DMS79 treated with DMSO at 0.1 percent for 48 hours (cell line): ENCODE measurements at regions not wholly inside any gene's neighbourhood (a gene's known extent, or its start where the extent isn't known, plus 50 kb on each side); places are given as distances from the start of the nearest gene placed in this dataset.
"Not testable (repeated sequence)": the region's sequence is repeated elsewhere in the genome, so short reads cannot be mapped to it uniquely, and the experiment has no call there.

Source experiments
- DNase-seq: peaks from one replicate; lab custom pipeline; 2025; lab: John Stamatoyannopoulos, UW

DNA sequence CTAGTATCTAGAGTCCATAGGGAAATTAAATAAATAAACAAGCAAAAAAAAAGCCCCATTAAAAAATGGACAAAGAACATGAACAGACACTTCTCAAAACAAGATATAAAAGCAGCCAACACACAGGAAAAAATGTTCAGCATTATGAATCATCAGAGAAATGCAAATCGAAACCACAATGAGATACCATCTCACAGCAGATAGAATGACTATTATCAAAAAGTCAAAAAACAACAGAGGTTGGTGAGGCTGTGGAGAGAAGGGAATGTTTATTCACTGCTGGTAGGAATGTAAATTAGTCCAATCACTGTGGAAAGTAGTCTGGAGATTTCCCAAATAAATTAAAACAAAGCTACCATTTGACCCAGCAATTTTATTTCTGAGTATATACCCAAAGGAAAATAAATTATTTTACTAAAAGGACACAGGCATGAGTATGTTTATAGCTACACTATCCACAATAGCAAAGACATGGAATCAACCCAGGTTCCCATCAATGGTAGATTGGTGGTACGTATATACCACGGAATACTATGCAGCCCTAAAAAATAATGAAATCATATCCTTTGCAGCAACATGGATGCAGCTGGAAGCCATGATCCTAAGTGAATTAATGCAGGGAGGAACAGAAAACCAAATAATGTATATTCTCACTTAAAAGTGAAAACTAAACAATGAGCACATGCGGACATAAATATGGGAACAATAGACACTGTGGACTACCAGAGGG, 366.5 kb upstream of the SEMA3C start:
- no peak for DNase-seq

- no peak for DNase-seq
Measured at GRCh38 chr7:81284576-81284975, 365.7 kb upstream of the SEMA3C start.

DNA sequence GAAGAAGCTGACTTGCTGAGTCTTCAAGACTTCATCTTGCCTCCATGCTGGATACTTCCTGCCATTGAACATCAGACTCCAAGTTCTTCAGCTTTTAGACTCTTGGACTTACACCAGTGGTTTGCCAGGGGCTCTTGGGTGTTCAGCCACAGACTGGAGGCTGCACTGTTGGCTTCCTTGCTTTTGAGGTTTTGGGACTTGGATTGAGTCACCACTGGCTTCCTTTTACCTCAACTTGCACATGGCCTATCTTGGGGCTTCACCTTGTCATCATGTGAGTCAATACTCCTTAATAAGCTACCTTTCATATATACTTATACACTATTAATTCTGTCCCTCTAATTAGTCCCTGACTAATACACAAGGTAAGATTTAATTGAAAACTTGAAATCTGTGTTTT, 361.7 kb upstream of the SEMA3C start:
- DNase-seq = no peak

GRCh38 chr7:81277691-81278090, 358.8 kb upstream of the SEMA3C start:
- DNase-seq = no peak

GRCh38 chr7:81273601-81274397, 354.9 kb upstream of the SEMA3C start:
- DNase-seq = no peak

GRCh38 chr7:81272176-81272575, 353.3 kb upstream of the SEMA3C start:
- no peak for DNase-seq

GRCh38 chr7:81268551-81268950, 349.7 kb upstream of the SEMA3C start:
- DNase-seq = no peak

- DNase-seq = no peak
Measured at GRCh38 chr7:81267508-81267907, 348.7 kb upstream of the SEMA3C start.

- DNase-seq = no peak
Measured at GRCh38 chr7:81264116-81264515, 345.3 kb upstream of the SEMA3C start.

GRCh38 chr7:81260152-81260551, 341.3 kb upstream of the SEMA3C start:
- peak; percentile 5 for DNase-seq

DNA sequence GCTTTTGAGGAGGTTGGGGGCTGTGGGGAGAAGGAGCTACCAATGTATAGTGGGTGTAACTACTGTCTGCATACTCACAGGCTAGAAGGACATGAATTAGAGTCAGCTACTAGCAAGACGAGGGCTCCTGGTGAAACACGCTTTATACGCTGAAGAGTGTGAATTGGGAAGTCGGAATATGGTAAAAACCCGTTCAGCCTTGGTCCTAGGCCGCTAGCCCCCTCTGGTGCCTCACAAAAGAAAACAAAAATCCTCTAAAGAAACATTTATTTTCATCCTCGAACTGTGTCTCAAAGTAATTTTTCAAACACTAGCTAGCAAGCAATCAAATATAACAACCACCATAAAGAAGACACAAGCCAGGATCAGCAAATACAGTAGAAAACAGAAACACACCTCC, 338.1 kb upstream of the SEMA3C start:
- DNase-seq = no peak

DNA sequence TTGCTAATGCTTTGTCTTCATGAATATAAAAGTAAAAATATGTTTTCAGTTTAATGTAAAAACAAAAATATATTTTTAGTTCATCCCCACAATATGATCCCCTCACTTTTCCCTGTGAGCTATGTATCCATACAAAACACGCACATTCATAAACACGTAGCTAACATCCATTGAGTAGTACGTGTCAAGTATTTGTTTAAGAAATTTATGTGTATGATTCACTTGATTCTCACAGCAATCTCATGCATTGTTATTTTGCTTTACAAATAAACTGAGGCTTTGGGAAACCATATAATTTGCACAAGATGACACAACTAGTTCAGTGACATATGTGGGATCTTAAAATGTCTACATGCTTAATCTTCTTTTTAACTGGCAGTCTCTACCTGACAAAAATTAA, 329.6 kb upstream of the SEMA3C start:
- no peak for DNase-seq

- DNase-seq = not testable (repeated sequence)
Measured at GRCh38 chr7:81247364-81247763, 328.5 kb upstream of the SEMA3C start.

DNA sequence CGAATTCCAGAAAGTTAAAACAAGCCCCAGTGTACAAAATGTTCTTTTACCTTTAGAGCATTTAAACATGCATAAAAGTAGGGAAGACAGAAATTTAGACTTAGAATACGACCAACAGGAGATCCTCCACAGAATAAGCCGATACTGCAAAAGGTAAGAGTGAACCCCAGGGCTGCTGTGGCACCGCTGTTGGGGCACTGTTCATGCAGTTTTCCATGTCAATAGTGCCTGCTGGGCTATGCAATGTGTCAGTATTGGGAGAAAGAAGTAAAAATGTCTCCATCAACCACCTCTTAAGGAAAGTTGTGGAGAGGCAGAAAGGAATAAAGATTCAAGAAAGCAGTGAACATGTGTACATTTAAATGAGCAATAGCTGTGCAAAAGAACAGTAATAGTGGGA, 326.5 kb upstream of the SEMA3C start:
- no peak for DNase-seq

- no peak for DNase-seq
Measured at GRCh38 chr7:81244224-81244623, 325.4 kb upstream of the SEMA3C start.

DNA sequence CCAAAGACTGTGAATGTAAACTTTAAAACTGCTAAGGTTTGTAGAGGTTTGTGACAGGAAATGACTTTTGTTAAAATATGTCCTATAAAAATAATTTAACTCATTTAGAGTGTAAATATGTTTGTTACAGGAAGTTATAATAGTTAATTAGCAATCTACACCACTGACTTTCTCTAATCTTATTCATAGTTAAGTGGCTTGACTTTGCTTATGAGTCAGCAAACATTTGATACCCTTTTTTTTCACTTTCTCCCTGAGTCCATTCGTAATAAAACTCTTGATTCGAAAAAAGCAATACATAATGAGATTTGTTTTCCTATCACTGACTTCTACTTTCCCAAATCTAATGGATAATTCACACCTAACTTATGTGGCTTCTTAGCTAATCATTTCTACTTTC, 317.7 kb upstream of the SEMA3C start:
- peak; percentile 77 for DNase-seq

DNA sequence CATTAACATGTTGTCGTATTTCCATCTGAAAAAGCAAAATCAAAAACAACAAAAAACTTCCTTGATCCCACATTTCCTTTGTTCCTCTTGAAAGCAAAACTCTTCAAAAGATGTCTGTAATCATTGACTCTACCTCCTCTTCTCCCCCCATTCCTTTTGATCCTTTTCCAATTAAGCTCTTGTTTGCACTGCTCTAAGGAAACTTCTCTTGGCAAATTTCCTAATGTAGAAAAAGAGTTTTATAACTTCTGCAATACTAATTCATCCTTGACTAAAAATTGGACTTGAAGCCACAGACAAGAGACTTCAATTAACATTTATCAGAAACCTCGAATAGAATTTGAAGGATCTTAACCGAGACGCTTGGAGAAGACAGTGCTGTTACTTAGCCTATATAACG, 317.1 kb upstream of the SEMA3C start:
- peak; percentile 96 for DNase-seq

DNA sequence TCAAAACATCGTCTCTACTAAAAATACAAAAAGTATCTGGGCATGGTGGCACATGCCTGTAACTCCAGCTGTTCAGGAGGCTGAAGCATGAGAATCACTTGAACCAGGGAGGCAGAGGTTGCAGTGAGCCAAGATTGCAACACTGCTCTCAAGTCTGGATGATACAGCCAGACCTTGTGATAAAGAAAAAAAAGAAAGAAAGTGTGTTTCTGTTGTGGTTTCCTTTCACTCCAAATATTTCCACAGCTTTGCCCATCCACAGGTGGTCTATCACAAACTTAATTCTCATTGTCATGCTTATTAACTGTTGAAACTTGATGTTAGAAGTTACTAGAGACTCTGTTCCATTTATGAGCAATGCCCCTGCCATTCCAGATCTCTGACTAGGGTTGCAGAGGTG, 316.0 kb upstream of the SEMA3C start:
- peak; percentile 87 for DNase-seq

- DNase-seq = peak; percentile 11
Measured at GRCh38 chr7:81233208-81233940, 314.5 kb upstream of the SEMA3C start.

GRCh38 chr7:81232084-81232799, 313.4 kb upstream of the SEMA3C start:
- DNase-seq = peak; percentile 92

DNA sequence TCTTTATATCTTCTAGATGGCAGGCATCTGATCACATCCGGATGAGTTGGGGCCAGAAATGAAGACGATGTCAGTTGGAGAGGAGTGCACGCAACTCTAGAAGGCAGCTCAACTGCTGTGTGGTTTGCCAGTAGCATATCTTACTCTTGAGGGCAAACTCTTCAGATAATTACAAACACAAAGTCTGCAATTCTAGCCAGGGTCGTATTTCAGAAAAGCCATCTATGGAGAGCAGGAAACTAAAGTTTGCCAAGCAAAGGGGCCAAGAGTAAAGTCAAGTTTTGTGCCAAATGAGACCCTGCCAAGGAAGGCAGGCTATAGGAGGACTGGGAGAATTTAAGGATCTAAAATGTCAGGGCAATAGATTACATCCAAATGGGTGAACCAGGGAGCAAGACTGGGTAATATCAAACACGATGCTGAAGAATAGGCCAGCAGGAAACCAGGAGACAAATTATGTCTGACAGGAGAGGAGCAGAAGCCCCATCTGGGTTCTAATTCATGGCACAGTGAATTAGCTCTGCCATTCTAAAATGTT, 312.5 kb upstream of the SEMA3C start:
- DNase-seq = peak; percentile 93

- DNase-seq = no peak
Measured at GRCh38 chr7:81226234-81226633, 307.4 kb upstream of the SEMA3C start.
